ENCODE measurements at regions not wholly inside any gene's neighbourhood (a gene's known extent, or its start where the extent isn't known, plus 50 kb on each side); places are given as distances from the start of the nearest gene placed in this dataset.
"Not testable (repeated sequence)": the region's sequence is repeated elsewhere in the genome, so short reads cannot be mapped to it uniquely, and the experiment has no call there.

DNA sequence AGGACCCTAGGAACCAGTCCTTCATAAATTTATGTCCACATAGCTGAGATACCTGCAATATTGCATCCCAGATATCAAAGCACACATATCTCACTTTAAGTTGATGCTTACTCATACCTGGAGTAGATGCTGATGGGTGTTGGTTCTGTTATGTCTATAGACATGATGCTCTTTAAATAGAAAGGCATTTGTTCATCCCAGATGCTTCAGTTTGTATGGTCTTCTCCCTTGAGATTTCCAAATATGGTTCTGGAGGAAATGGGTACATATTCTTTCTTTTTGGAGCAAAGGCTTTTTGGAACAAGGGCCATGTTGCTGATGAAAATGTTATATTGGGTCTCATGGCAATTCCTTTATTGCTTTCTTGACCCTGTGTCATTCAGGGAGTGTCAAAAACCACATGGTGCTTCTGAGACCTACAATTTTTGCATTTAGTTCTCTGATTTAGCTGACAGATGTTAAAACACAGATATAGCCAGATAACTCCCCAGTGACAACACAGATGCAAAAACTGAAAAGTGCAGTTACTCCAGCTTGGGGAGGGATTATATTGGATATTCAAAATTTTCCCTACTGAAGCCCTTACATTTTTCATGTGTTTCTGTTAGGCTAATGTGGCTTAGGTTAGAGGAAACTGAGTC lies 211.4 kb downstream of the KCNRG start:
- DNase-seq (ENCODE audit: low read depth in 3 of 3, low spot score in 1 of 3): no peak

DNA sequence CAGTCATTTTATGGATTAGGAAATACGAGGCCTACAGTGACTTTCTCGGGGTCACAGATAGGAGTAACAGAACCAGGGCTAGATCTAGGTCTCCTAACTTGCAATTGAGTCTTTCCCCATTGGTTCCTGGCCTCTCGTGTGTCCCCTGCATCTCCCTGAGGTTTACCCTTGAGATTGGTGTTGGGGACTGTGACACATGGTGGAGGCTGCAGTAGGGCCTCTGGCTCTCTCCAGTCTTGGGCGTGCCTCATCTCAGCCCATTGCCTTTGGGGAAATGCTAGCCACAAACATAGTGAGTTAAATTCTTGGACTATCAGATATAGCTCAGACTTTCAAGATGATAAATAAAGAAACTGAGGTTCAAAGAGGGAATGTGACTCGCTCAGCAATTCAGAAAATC lies 212.1 kb downstream of the KCNRG start:
- DNase-seq (ENCODE audit: low read depth in 3 of 3, low spot score in 1 of 3): no peak

DNA sequence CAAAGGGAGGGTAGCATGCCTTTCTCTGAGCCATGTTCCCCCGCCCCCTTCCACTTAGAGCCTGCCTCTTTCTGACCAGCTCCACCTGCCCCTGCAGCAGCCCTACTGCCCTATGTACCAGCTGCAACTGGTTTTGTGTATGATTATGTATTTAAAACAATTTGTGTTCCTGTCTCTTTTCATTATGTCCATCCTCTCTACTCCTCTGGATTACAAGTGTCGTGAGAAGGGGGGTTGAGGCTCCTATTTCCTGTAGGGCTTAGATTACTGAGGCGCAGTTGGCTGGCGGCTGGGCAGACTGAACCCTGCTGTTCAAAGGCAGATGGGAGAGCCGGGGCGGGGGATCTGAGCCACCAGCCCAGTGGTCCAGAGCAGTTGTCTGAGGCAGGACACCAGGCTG lies 213.3 kb downstream of the KCNRG start:
- no peak for DNase-seq (ENCODE audit: low read depth in 3 of 3, low spot score in 1 of 3)

DNA sequence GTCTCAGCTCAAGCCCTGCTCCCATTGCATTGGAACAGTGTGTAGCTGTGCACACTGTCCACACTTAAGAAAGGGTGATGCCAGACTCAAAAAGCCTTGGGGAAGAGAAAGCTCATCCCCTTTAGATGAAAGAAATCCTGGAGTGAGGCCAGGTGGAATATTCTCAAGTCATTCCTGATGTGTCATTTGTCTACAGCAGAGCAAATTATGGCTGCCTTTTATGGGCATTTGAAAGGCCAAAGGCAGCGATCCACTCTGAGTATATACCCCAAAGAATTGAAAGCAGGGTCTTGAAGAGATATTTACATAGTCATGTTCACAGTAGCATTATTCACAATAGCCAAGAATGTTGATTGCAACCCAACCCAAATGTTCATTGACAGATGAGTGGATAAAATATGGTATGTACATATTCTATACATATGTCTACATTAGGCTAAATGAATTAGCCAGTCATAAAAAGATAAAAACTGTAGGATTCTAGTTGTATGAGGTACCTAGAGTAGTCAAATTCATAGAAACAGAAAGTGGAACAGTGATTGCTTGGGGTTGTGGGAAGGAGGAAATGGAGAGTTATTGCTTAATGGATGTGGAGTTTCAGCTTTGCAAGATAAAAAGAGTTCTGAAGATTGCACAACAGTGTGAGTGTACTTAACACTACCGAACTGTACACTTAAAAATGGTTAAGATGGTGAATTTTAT lies 214.9 kb downstream of the KCNRG start:
- DNase-seq (ENCODE audit: low read depth in 3 of 3, low spot score in 1 of 3): no peak

DNA sequence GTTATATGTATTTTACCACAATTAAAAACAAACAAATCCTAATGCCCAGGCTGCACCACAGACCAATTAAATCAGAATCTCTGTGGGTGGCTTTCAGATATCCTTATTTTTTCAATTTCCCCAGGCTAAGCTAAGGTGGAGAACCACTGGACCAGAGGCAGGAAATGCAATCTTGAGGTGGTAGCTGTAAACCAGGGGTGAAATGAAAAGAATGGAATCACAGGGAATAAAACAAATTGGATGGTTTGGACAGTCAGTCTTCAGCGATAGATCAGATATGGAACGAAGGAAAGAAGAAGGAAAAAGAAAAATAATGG lies 215.4 kb downstream of the KCNRG start:
- DNase-seq (ENCODE audit: low read depth in 3 of 3, low spot score in 1 of 3): no peak

DNA sequence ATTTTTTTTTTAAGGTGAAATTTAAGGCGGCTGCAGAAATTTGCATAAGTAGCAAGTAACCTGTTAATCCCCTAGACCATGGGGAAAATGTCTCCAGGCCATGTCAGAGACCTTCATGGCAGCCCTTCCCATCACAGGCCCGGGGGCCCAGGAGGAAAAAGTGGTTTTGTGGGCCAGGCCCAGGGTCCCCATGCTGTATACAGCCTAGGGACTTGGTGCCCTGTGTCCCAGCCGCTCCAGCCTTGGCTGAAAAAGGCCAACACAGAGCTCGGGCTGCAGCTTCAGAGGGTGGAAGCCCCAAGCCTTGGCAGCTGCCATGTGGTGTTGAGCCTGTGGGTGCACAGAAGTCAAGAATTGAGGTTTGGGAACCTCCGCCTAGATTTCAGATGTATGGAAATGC lies 218.3 kb downstream of the KCNRG start:
- not testable (repeated sequence) for DNase-seq (ENCODE audit: low read depth in 3 of 3, low spot score in 1 of 3)

DNA sequence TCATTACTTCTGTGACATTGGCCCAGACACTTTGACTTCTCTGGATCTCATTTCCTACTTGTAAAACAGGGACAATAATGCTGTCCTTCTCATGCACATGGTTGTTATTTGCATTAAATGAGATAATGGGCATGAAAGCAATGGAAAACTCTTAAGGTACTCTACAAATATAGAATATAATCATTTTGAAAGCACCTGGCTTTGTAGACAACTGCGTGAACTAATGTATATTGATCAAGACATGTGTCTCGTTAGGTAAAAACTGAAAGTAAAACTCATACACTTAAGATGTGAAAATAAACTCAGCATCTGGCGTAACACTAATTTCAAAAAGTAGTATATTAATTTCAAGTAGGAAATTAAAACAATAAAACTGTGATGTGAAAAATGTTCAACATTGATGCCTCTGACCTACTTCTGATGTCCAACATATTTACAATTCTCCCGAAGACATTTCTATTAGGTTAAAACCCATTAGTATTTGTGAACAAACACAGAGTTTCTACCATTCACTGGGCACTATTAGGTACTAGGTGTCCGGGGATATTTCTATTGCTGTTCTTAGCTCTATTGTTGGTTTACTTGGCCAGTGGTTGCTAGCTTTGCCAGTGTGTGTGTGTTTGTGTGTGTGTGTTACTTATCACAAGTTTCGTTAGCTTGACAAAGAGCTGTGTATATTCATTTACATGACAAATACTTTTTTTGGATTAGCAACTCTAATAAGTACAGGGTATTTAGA lies 220.5 kb downstream of the KCNRG start:
- DNase-seq (ENCODE audit: low read depth in 3 of 3, low spot score in 1 of 3): no peak

DNA sequence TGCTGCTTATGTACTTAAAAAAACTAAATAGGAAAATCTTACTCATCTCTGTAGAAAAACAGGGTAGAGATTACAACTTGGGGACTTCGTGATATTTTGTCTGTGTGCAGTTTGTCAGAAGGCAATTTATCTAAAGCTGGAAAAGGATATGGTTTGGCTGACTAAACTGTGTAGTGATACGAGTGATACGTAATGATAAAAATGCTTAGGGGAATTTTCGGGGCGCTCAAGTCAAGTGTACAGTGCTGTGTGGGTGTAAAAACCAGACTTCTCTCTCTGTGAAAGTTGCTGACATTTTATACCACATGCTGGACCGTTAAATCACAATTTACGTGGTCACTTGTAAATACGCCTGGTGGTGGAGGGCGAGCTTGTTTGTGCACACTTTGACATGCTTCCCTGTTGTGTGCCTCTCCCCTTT lies 221.7 kb downstream of the KCNRG start:
- DNase-seq (ENCODE audit: low read depth in 3 of 3, low spot score in 1 of 3): no peak

DNA sequence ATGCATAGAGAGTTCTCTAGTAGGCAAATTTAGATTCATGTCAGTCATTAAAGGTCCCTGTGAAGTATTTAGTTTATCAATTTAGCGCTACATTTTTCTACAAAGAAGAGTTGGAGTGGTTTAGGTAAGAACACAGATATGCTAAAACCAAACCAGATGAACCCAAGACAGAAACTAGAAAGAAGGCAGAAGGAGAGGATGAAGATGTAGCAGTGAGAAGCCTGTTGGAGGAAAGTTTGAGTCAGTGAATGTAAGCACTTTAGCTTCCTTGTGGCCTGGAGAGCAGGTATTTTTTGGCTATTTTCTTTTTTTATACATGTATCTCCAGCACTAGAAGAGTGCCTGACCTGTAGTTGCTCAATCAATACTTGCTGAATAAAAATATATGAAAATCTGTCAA lies 223.7 kb downstream of the KCNRG start:
- no peak for DNase-seq (ENCODE audit: low read depth in 3 of 3, low spot score in 1 of 3)

DNA sequence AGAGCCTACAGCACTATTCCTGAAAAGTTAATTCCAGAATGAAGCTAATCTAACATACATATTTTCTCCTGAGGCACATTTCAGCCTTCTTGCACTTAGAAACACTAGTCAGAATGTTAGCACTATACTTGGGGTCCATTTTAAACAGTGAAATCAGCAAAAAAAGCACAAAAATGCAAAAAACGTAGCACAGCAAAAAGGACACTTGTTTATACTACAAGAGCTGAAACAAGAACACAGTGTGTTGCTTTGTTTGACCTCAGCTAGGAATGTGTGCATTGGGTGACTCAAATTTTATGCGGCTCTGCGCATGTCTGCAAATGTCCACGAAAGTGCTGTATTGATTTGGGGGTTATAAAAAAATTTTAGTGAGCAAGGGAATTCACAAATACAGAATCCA lies 226.2 kb downstream of the KCNRG start:
- no peak for DNase-seq (ENCODE audit: low read depth in 3 of 3, low spot score in 1 of 3)

DNA sequence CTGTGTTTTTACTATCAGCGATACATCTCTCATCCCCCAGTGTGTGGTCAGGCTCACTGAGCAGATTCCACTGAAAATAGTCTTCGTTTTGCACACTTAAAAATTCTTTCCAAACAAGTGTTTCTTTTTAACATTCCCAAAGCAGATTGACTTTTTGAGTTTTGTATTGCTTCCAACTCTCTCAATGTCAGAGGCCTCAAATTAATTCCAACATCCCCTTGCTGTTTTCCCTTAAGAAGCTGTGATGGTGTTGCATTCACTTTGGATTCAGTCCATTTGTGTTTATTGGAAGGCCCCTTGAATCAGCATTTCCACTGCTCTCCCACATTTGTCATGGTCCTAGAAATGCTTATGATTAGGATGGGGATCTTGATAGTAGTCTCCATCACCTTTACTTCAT lies 228.7 kb downstream of the KCNRG start:
- DNase-seq (ENCODE audit: low read depth in 3 of 3, low spot score in 1 of 3): no peak

DNA sequence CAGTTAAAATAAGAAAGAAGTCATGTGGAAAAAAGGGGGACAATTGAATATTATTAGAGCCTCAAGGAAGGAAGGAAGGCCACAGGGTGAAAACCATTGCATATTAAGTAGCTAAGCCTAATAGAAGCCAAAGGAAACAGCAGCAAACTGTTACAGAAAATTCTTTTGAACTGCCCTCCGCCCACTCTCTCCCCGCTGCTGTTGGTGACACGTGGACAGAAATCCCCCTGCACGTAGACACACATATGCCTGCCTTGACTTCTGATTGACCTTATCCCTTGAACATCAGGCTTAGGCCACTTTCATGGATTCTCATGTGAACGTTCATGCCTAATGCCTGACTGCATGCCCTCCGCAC lies 229.1 kb downstream of the KCNRG start:
- no peak for DNase-seq (ENCODE audit: low read depth in 3 of 3, low spot score in 1 of 3)

DNA sequence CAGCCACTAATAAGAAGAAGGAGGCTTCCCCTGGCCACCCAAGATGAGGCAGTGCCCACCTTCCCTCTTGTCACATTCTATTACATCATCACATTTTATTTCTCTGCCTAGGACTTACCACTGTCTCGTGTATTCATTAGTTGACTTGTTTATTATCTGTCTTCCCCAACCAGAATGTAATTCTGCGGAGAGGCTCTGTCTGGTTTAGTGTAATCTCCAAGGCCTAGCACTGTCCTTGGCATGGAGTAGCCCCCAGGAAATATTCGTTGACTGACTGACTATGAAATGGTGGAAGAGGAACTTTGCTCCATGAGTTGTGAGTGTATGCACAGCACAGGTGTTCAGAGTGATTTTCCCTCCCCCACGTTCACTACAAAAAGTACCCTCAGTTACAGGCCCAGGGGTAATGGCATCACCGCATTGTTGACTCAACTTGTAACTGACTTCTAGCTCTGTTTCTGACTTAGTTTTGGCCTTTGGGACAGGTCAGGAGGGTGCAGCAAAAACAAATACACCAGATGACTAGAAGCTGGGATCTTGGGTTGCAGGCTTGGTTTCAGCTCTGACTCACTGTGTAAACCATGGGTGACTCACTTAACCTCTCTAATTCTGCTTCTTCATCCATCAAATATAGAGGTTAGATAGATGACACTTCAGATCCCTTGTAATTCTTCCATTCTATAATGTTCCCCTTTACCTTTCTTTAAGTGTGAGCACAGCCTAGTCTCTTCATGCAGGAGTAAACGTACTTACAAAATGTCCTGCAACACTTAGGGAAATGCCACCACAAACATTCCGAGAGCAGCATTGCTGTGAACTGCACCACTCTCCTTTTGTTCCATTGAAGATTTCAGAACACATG lies 229.7 kb downstream of the KCNRG start:
- DNase-seq (ENCODE audit: low read depth in 3 of 3, low spot score in 1 of 3): peak in 2 of 3 donors; percentile 7 to 15

DNA sequence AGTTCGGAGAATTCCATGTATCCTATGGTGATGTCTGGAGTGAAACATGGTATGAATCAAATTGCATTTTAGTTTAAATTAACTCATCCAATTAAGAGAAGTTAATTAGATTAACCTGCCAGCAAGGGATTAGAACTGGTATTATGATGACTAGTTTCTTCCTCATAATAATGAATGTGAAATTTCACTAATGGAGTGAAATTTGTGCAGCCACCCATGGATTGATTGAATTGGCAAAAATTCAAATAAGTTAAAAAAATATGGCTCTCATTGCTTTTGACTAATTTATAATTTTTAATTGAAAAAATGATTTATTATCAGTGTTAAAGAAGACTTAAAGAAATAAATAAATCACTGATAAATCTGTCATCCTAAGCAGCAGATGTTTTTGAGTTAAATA lies 232.0 kb downstream of the KCNRG start:
- no peak for DNase-seq (ENCODE audit: low read depth in 3 of 3, low spot score in 1 of 3)

DNA sequence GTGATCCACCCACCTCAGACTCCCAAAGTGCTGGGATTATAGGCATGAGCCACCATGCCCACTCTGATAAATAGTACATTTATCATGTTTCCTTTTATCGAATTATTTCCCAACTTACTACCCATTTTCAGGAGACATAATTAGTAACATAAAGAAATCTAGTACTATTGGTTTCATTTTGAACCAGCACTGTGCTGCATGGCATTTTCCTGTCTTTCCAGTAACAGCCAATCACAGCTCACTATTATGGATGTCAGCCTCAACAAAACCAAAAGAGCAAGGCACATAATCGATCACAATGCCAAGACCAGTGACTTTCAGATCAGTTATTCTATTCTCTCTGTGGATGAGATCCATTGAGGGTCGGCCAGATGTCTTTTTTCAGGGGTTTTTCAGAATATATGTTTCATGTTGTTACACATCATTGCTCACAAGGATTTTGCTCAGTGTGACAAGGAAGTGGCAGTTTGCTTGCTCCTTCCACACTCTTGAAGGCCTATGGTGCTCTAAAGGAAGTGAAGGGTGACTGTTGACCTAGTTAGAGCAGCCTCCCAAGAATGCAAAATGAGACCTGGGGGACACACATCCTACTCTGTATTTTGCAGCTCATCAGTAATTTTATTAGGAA lies 233.4 kb downstream of the KCNRG start:
- DNase-seq (ENCODE audit: low read depth in 3 of 3, low spot score in 1 of 3): no peak

DNA sequence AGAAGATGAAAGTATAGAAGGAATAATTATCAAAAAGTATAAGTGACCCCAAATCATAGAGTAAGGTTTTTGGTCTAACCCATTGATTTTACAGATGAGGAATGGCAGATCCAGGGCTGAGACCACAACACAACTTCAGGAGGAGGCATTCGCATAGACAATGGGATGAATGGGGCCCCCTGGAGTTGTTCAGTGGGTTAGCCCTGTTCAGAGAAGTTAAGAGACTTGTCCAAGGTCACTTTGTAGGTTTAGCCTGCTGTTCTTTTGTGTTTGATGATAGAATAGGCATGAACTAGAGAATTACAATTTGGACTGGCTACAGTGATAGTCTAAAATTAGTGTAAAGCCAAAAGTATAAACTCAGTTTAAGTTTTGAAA lies 233.9 kb downstream of the KCNRG start:
- DNase-seq (ENCODE audit: low read depth in 3 of 3, low spot score in 1 of 3): no peak

DNA sequence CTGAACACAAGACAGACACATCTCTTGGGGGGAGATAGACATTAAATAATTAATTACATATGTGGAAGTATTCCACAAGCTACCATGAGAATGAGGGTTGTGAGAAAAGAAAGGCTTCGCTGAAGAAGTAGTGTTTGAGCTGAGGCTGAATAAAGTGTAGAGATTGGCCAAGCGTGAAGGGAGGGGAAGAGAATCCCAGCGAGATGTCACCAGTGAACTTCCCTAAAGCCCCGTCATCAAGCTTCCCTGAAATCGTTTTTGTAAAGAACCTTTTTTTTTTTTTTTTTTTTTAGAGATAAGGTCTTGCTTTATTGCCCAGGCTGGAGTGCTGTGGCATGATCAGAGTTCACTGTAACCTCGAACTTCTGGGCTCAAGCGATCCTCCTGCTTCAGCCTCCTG lies 235.2 kb downstream of the KCNRG start:
- DNase-seq (ENCODE audit: low read depth in 3 of 3, low spot score in 1 of 3): no peak

DNA sequence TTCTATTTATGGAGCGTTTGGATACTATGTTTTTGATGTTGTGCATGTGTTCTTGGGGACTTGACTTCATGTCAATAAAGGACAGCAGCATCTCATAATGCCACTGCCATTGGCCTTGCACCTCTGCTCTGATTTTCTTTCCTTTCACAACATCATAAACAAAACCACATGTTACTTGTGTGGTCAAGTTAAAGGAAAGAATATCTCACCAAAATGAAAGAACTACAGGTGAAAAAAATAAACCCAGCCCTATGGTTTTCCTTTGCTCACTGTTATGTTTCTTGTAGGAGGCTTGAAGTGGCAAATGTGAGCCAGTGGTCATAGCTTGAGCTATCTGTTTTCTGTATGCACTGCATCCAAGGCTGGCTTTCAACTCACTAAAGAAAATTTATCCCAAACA lies 240.4 kb downstream of the KCNRG start:
- no peak for DNase-seq (ENCODE audit: low read depth in 3 of 3, low spot score in 1 of 3)

DNA sequence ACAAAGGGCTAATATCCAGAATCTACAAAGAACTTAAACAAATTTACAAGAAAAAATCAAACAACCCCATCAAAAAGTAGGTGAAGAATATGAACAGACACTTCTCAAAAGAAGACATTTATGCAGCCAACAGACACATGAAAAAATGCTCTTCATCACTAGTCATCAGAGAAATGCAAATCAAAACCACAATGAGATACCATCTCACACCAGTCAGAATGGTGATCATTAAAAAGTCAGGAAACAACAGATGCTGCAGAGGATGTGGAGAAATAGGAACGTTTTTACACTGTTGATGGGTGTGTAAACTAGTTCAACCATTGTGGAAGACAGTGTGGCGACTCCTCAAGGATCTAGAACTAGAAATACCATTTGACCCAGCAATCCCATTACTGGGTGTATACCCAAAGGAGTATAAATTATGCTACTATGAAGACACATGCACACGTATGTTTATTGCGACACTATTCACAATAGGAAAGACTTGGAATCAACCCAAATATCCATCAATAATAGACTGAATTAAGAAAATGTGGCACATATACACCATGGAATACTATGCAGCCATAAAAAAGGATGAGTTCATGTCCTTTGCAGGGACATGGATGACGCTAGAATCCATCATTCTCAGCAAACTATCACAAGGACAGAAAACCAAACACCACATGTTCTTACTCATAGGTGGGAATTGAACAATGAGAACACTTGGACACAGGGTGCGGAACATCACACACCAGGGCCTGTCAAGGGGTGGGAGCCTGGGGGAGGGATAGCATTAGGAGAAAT lies 241.5 kb downstream of the KCNRG start:
- not testable (repeated sequence) for DNase-seq (ENCODE audit: low read depth in 3 of 3, low spot score in 1 of 3)

DNA sequence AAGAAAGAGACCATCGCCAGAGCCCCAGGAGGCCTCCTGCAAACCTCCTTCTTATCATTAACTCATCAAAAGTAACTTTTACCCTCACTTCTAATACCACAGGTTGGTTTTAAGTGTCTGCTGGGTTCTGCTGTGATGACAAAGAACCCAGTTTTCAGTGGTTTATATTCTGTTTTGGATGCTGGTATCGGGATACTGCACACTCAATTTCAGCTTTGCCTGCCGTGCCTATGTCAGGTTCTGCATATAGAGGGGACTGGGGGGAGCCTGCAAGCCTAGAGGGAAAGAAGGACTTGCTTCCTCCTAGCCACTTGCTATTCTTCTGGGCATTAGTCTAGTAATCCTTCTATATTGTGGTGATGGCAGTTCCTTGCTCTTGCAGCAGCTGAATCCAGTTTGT lies 242.4 kb downstream of the KCNRG start:
- no peak for DNase-seq (ENCODE audit: low read depth in 3 of 3, low spot score in 1 of 3)

Data from stimulated activated CD4-positive, alpha-beta T cell treated with anti-CD3 and anti-CD28 coated beads, TNF-alpha, amount 100 ng/mL, for 1 hour (primary cell).